ENCODE measurements at regions not wholly inside any gene's neighbourhood (a gene's known extent, or its start where the extent isn't known, plus 50 kb on each side); places are given as distances from the start of the nearest gene placed in this dataset.
A peak's percentile ranks its signal among the peaks of the same experiment; 100 is the strongest.

- no peak for DNase-seq (ENCODE audit: low read depth)
These were observed 706.5 kb downstream of the KCNJ2 start for GRCh38 chr17:70875729-70876310.

- no peak for DNase-seq (ENCODE audit: low read depth)
These were observed 709.5 kb downstream of the KCNJ2 start for GRCh38 chr17:70878879-70879278.

GRCh38 chr17:70879401-70879800 lies 710.1 kb downstream of the KCNJ2 start:
- DNase-seq (ENCODE audit: low read depth), result no peak

GRCh38 chr17:70881093-70881492 lies 711.8 kb downstream of the KCNJ2 start:
- no peak for DNase-seq (ENCODE audit: low read depth)

GRCh38 chr17:70882504-70882903 lies 713.2 kb downstream of the KCNJ2 start:
- DNase-seq (ENCODE audit: low read depth), result no peak

GRCh38 chr17:70886648-70887047 lies 717.3 kb downstream of the KCNJ2 start:
- DNase-seq (ENCODE audit: low read depth), result no peak

GRCh38 chr17:70888324-70888723 lies 719.0 kb downstream of the KCNJ2 start:
- DNase-seq (ENCODE audit: low read depth), result no peak

- no peak for DNase-seq (ENCODE audit: low read depth)
These were observed 722.0 kb downstream of the KCNJ2 start for GRCh38 chr17:70891306-70891705.

- DNase-seq (ENCODE audit: low read depth), result no peak
These were observed 723.2 kb downstream of the KCNJ2 start for GRCh38 chr17:70892527-70892926.

- DNase-seq (ENCODE audit: low read depth), result no peak
These were observed 727.5 kb downstream of the KCNJ2 start for GRCh38 chr17:70896843-70897242.

GRCh38 chr17:70897446-70897845 lies 728.1 kb downstream of the KCNJ2 start:
- DNase-seq (ENCODE audit: low read depth), result no peak

GRCh38 chr17:70901870-70902269 lies 732.5 kb downstream of the KCNJ2 start:
- no peak for DNase-seq (ENCODE audit: low read depth)

GRCh38 chr17:70905796-70906195 lies 736.5 kb downstream of the KCNJ2 start:
- peak; percentile 89 for DNase-seq (ENCODE audit: low read depth)

GRCh38 chr17:70906808-70907207 lies 737.5 kb downstream of the KCNJ2 start:
- peak; percentile 9 for DNase-seq (ENCODE audit: low read depth)

- no peak for DNase-seq (ENCODE audit: low read depth)
These were observed 743.6 kb downstream of the KCNJ2 start for GRCh38 chr17:70912716-70913485.

GRCh38 chr17:70916469-70916868 lies 747.1 kb downstream of the KCNJ2 start:
- no peak for DNase-seq (ENCODE audit: low read depth)

- no peak for DNase-seq (ENCODE audit: low read depth)
These were observed 749.9 kb downstream of the KCNJ2 start for GRCh38 chr17:70919241-70919640.

GRCh38 chr17:70920416-70920815 lies 751.1 kb downstream of the KCNJ2 start:
- DNase-seq (ENCODE audit: low read depth), result no peak

- no peak for DNase-seq (ENCODE audit: low read depth)
These were observed 752.9 kb downstream of the KCNJ2 start for GRCh38 chr17:70922268-70922667.

GRCh38 chr17:70924776-70925175 lies 755.4 kb downstream of the KCNJ2 start:
- no peak for DNase-seq (ENCODE audit: low read depth)

GRCh38 chr17:70929226-70929625 lies 759.9 kb downstream of the KCNJ2 start:
- no peak for DNase-seq (ENCODE audit: low read depth)

GRCh38 chr17:70934231-70934630 lies 764.9 kb downstream of the KCNJ2 start:
- DNase-seq (ENCODE audit: low read depth), result no peak

- DNase-seq (ENCODE audit: low read depth), result no peak
These were observed 765.5 kb downstream of the KCNJ2 start for GRCh38 chr17:70934835-70935234.

- no peak for DNase-seq (ENCODE audit: low read depth)
These were observed 767.4 kb downstream of the KCNJ2 start for GRCh38 chr17:70936724-70937123.

All from EH (cell line).